ENCODE measurements at regions not wholly inside any gene's neighbourhood (a gene's known extent, or its start where the extent isn't known, plus 50 kb on each side); places are given as distances from the start of the nearest gene placed in this dataset.
"Not testable (repeated sequence)": the region's sequence is repeated elsewhere in the genome, so short reads cannot be mapped to it uniquely, and the experiment has no call there.

GRCh38 chr3:70435422-70435821, 123.0 kb upstream of the MDFIC2 start:
- DNase-seq (ENCODE audit: low read depth, low spot score); H3K4me3 ChIP-seq (replicated peaks in 1 of 2; ENCODE audit: low read depth in 1 of 2, low read length in 2 of 2); H3K79me2 ChIP-seq (ENCODE audit: insufficient read depth, low read length); RAD21 ChIA-PET (ENCODE audit: low non-redundant PET in 1 of 2, low total read pairs in 2 of 2, uncharacterized antibody in 2 of 2, unreplicated experiment in 2 of 2); ATAC-seq; CTCF ChIA-PET; intact Hi-C loops (cut with micrococcal nuclease); H3K4me1 ChIP-seq (ENCODE audit: control insufficient read depth in 1 of 2, insufficient read depth in 2 of 2, low read length in 2 of 2); POLR2A ChIA-PET; H3K36me3 ChIP-seq (ENCODE audit: control insufficient read depth in 1 of 2, insufficient read depth in 2 of 2, low read length in 2 of 2); H3K9me2 ChIP-seq (ENCODE audit: insufficient read depth); BruUV-seq (replicated peaks); H3K9me3 ChIP-seq (ENCODE audit: control insufficient read depth in 1 of 2, insufficient read depth in 1 of 2, low read depth in 1 of 2, low read length in 2 of 2); H3K27me3 ChIP-seq (ENCODE audit: insufficient read depth, low read length); H3K4me2 ChIP-seq (ENCODE audit: low read length); H3K9ac ChIP-seq (ENCODE audit: low read length); H2AFZ ChIP-seq (ENCODE audit: low read depth, low read length, poor library complexity, severe bottlenecking); H3K27ac ChIP-seq (ENCODE audit: low read depth, low read length); H4K20me1 ChIP-seq (ENCODE audit: insufficient read depth): not testable (repeated sequence)

- DNase-seq (ENCODE audit: low read depth, low spot score) = no peak
- no peaks in the 10 kb centered on the region for H3K36me3 ChIP-seq (ENCODE audit: control insufficient read depth in 1 of 2, insufficient read depth in 2 of 2, low read length in 2 of 2)
- no peaks in the 10 kb centered on the region; a peak in 1 of 4 replicates for H3K9me3 ChIP-seq (ENCODE audit: control insufficient read depth in 1 of 2, insufficient read depth in 1 of 2, low read depth in 1 of 2, low read length in 2 of 2)
- ChIA-PET POLR2A (no interaction called here), RAD21 (ENCODE audit: low non-redundant PET in 1 of 2, low total read pairs in 2 of 2, uncharacterized antibody in 2 of 2, unreplicated experiment in 2 of 2) (no interaction called here), CTCF (no interaction called here)
- no peak overlapping the region for H2AFZ ChIP-seq (ENCODE audit: low read depth, low read length, poor library complexity, severe bottlenecking)
- TF ChIP-seq CBX3 (IDR thresholded peaks at IDR 0.05; ENCODE audit: low read depth) (no peak), FOSL1 (IDR thresholded peaks at IDR 0.05; ENCODE audit: low read depth) (no peak), POLR2AphosphoS5 (IDR thresholded peaks at IDR 0.05; ENCODE audit: low read depth, low read length) (no peak), ZNF274 (IDR thresholded peaks at IDR 0.05; ENCODE audit: low read depth, low read length) (no peak)
- intact Hi-C loops (cut with micrococcal nuclease) = no loop called here
- H3K79me2 ChIP-seq (ENCODE audit: insufficient read depth, low read length) = no peaks in the 10 kb centered on the region
- H3K4me2 ChIP-seq (ENCODE audit: low read length) = no peak overlapping the region
- ATAC-seq = no peak
- H3K9me2 ChIP-seq (ENCODE audit: insufficient read depth) = no peaks in the 10 kb centered on the region
- no peak overlapping the region for H3K4me3 ChIP-seq (replicated peaks in 1 of 2; ENCODE audit: low read depth in 1 of 2, low read length in 2 of 2)
- no TSS peak for BruUV-seq (replicated peaks)
- H3K4me1 ChIP-seq (ENCODE audit: control insufficient read depth in 1 of 2, insufficient read depth in 2 of 2, low read length in 2 of 2) = no peaks in the 10 kb centered on the region
- no peaks in the 10 kb centered on the region for H4K20me1 ChIP-seq (ENCODE audit: insufficient read depth)
- no peaks in the 10 kb centered on the region for H3K27me3 ChIP-seq (ENCODE audit: insufficient read depth, low read length)
- no peak overlapping the region for H3K9ac ChIP-seq (ENCODE audit: low read length)
- no peak overlapping the region for H3K27ac ChIP-seq (ENCODE audit: low read depth, low read length)
These were observed 120.7 kb upstream of the MDFIC2 start for GRCh38 chr3:70433091-70433490.

GRCh38 chr3:70431911-70432310, 119.5 kb upstream of the MDFIC2 start:
- BruUV-seq (replicated peaks) = no TSS peak
- no peak for DNase-seq (ENCODE audit: low read depth, low spot score)
- intact Hi-C loops (cut with micrococcal nuclease) = no loop called here
- CTCF ChIA-PET = no interaction called here
- Histone ChIP-seq H3K27ac (ENCODE audit: low read depth, low read length) (no peak overlapping the region), H3K4me2 (ENCODE audit: low read length) (no peak overlapping the region), H3K4me1 (ENCODE audit: control insufficient read depth in 1 of 2, insufficient read depth in 2 of 2, low read length in 2 of 2) (no peaks in the 10 kb centered on the region), H3K36me3 (ENCODE audit: control insufficient read depth in 1 of 2, insufficient read depth in 2 of 2, low read length in 2 of 2) (no peaks in the 10 kb centered on the region), H3K79me2 (ENCODE audit: insufficient read depth, low read length) (no peaks in the 10 kb centered on the region), H2AFZ (ENCODE audit: low read depth, low read length, poor library complexity, severe bottlenecking) (no peak overlapping the region), H3K9me2 (ENCODE audit: insufficient read depth) (no peaks in the 10 kb centered on the region), H3K9me3 (ENCODE audit: control insufficient read depth in 1 of 2, insufficient read depth in 1 of 2, low read depth in 1 of 2, low read length in 2 of 2) (no peaks in the 10 kb centered on the region; a peak in 1 of 4 replicates), H3K27me3 (ENCODE audit: insufficient read depth, low read length) (no peaks in the 10 kb centered on the region), H3K9ac (ENCODE audit: low read length) (no peak overlapping the region), H4K20me1 (ENCODE audit: insufficient read depth) (no peaks in the 10 kb centered on the region), H3K4me3 (replicated peaks in 1 of 2; ENCODE audit: low read depth in 1 of 2, low read length in 2 of 2) (no peak overlapping the region)
- RAD21 ChIA-PET (ENCODE audit: low non-redundant PET in 1 of 2, low total read pairs in 2 of 2, uncharacterized antibody in 2 of 2, unreplicated experiment in 2 of 2) = no interaction called here
- TF ChIP-seq SRF (IDR thresholded peaks at IDR 0.05; ENCODE audit: low read depth) = no peak
- no peak for TF ChIP-seq POLR2AphosphoS5 (IDR thresholded peaks at IDR 0.05; ENCODE audit: low read depth, low read length)
- TF ChIP-seq CBX3 (IDR thresholded peaks at IDR 0.05; ENCODE audit: low read depth) = no peak
- POLR2A ChIA-PET = no interaction called here
- no peak for ATAC-seq
